Activated T-cell treated with anti-CD3 and anti-CD28 coated beads, Interleukin-2, amount 50 U/mL, for 4 hours (primary cell): ENCODE measurements at regions not wholly inside any gene's neighbourhood (a gene's known extent, or its start where the extent isn't known, plus 50 kb on each side); places are given as distances from the start of the nearest gene placed in this dataset.

ENCODE experiments used
- ATAC-seq, 2 donors: fragments of 200-7000 bp; cut with Tn5 transposase; one replicate each; pipeline ENCODE4 v1.10.0; 2021
- DNase-seq: peaks from one replicate; pipeline ENCODE4 v3.0.0-alpha.2; 2020
- H3K27me3 Mint-ChIP-seq: one replicate; pipeline ENCODE4 v1.8.0; 2021; ENCODE audit warnings: low read depth, mixed read lengths
- H3K36me3 Mint-ChIP-seq: one replicate; pipeline ENCODE4 v1.8.0; 2022; ENCODE audit warnings: mixed read lengths; ENCODE audit not compliant: insufficient read depth
- H3K4me1 Mint-ChIP-seq: one replicate; pipeline ENCODE4 v1.8.0; 2021; ENCODE audit warnings: low read depth, mixed read lengths
- H3K4me3 Mint-ChIP-seq: one replicate; pipeline ENCODE4 v1.8.0; 2021; ENCODE audit warnings: mild to moderate bottlenecking, moderate library complexity, mixed read lengths
- H3K9me3 Mint-ChIP-seq: one replicate; pipeline ENCODE4 v1.8.0; 2021; ENCODE audit warnings: mixed read lengths

GRCh38 chr4:96097040-96097607 is 257.2 kb downstream of the PDHA2 start:
- Mint-ChIP-seq H3K4me1 (no peaks in the 10 kb centered on the region), H3K9me3 (peaks cover 7% of the 10 kb centered on the region), H3K27me3 (no peaks in the 10 kb centered on the region), H3K4me3 (no peak overlapping the region), H3K36me3 (no peaks in the 10 kb centered on the region)
- ATAC-seq = no peak
- DNase-seq = no peak

- no peaks in the 10 kb centered on the region for H3K36me3 Mint-ChIP-seq
- no peaks in the 10 kb centered on the region for H3K27me3 Mint-ChIP-seq
- H3K9me3 Mint-ChIP-seq = peaks cover 7% of the 10 kb centered on the region
- DNase-seq = no peak
- H3K4me3 Mint-ChIP-seq = no peak overlapping the region
- no peaks in the 10 kb centered on the region for H3K4me1 Mint-ChIP-seq
- no peak for ATAC-seq
Observed at GRCh38 chr4:96097693-96098092, 257.8 kb downstream of the PDHA2 start.

- no peak for ATAC-seq
- no peak for DNase-seq
- H3K9me3 Mint-ChIP-seq = peaks cover 9% of the 10 kb centered on the region
- no peaks in the 10 kb centered on the region for H3K36me3 Mint-ChIP-seq
- H3K27me3 Mint-ChIP-seq = no peaks in the 10 kb centered on the region
- no peaks in the 10 kb centered on the region for H3K4me1 Mint-ChIP-seq
- no peak overlapping the region for H3K4me3 Mint-ChIP-seq
Observed at GRCh38 chr4:96099031-96099430, 259.1 kb downstream of the PDHA2 start.

GRCh38 chr4:96102541-96103026 is 262.7 kb downstream of the PDHA2 start:
- DNase-seq (no peak), ATAC-seq (no peak)
- Mint-ChIP-seq H3K36me3 (no peaks in the 10 kb centered on the region), H3K9me3 (peaks cover 14% of the 10 kb centered on the region), H3K4me1 (no peaks in the 10 kb centered on the region), H3K4me3 (no peak overlapping the region), H3K27me3 (no peaks in the 10 kb centered on the region)

- no peaks in the 10 kb centered on the region for H3K36me3 Mint-ChIP-seq
- peaks cover 19% of the 10 kb centered on the region for H3K9me3 Mint-ChIP-seq
- no peak overlapping the region for H3K4me3 Mint-ChIP-seq
- no peak for ATAC-seq
- no peaks in the 10 kb centered on the region for H3K27me3 Mint-ChIP-seq
- no peak for DNase-seq
- H3K4me1 Mint-ChIP-seq = no peaks in the 10 kb centered on the region
Observed at GRCh38 chr4:96103086-96103485, 263.2 kb downstream of the PDHA2 start.

- Mint-ChIP-seq H3K27me3 (no peaks in the 10 kb centered on the region), H3K4me3 (no peak overlapping the region), H3K36me3 (no peaks in the 10 kb centered on the region), H3K9me3 (peaks cover 20% of the 10 kb centered on the region), H3K4me1 (no peaks in the 10 kb centered on the region)
- DNase-seq (no peak), ATAC-seq (no peak)
Observed at GRCh38 chr4:96108146-96108545, 268.3 kb downstream of the PDHA2 start.

GRCh38 chr4:96112631-96113030 is 272.7 kb downstream of the PDHA2 start:
- H3K4me3 Mint-ChIP-seq = no peak overlapping the region
- ATAC-seq (no peak), DNase-seq (no peak)
- H3K9me3 Mint-ChIP-seq = peaks cover 17% of the 10 kb centered on the region
- H3K27me3 Mint-ChIP-seq = no peaks in the 10 kb centered on the region
- no peaks in the 10 kb centered on the region for H3K36me3 Mint-ChIP-seq
- H3K4me1 Mint-ChIP-seq = no peaks in the 10 kb centered on the region

- DNase-seq (no peak), ATAC-seq (no peak)
- Mint-ChIP-seq H3K9me3 (peaks cover 15% of the 10 kb centered on the region), H3K4me1 (no peaks in the 10 kb centered on the region), H3K4me3 (no peak overlapping the region), H3K27me3 (no peaks in the 10 kb centered on the region), H3K36me3 (no peaks in the 10 kb centered on the region)
Observed at GRCh38 chr4:96120206-96120605, 280.3 kb downstream of the PDHA2 start.

- ATAC-seq (no peak), DNase-seq (no peak)
- H3K36me3 Mint-ChIP-seq = no peaks in the 10 kb centered on the region
- peaks cover 16% of the 10 kb centered on the region for H3K9me3 Mint-ChIP-seq
- H3K4me1 Mint-ChIP-seq = no peaks in the 10 kb centered on the region
- no peak overlapping the region for H3K4me3 Mint-ChIP-seq
- H3K27me3 Mint-ChIP-seq = no peaks in the 10 kb centered on the region
Observed at GRCh38 chr4:96126227-96126626, 286.3 kb downstream of the PDHA2 start.

GRCh38 chr4:96131186-96131585 is 291.3 kb downstream of the PDHA2 start:
- Mint-ChIP-seq H3K9me3 (peaks cover 4% of the 10 kb centered on the region), H3K27me3 (no peaks in the 10 kb centered on the region), H3K4me1 (no peaks in the 10 kb centered on the region), H3K36me3 (no peaks in the 10 kb centered on the region), H3K4me3 (no peak overlapping the region)
- ATAC-seq (no peak), DNase-seq (no peak)

- Mint-ChIP-seq H3K4me1 (no peaks in the 10 kb centered on the region), H3K27me3 (no peaks in the 10 kb centered on the region), H3K9me3 (no peaks in the 10 kb centered on the region), H3K4me3 (no peak overlapping the region), H3K36me3 (no peaks in the 10 kb centered on the region)
- DNase-seq (no peak), ATAC-seq (no peak)
Observed at GRCh38 chr4:96134806-96135205, 294.9 kb downstream of the PDHA2 start.

GRCh38 chr4:96136056-96136455 is 296.2 kb downstream of the PDHA2 start:
- no peak overlapping the region for H3K4me3 Mint-ChIP-seq
- no peaks in the 10 kb centered on the region for H3K36me3 Mint-ChIP-seq
- ATAC-seq (no peak), DNase-seq (no peak)
- no peaks in the 10 kb centered on the region for H3K27me3 Mint-ChIP-seq
- no peaks in the 10 kb centered on the region for H3K9me3 Mint-ChIP-seq
- H3K4me1 Mint-ChIP-seq = no peaks in the 10 kb centered on the region

GRCh38 chr4:96139251-96139929 is 299.5 kb downstream of the PDHA2 start:
- H3K4me3 Mint-ChIP-seq = no peak overlapping the region
- no peaks in the 10 kb centered on the region for H3K4me1 Mint-ChIP-seq
- H3K27me3 Mint-ChIP-seq = no peaks in the 10 kb centered on the region
- ATAC-seq (no peak), DNase-seq (no peak)
- H3K36me3 Mint-ChIP-seq = no peaks in the 10 kb centered on the region
- peaks cover 4% of the 10 kb centered on the region for H3K9me3 Mint-ChIP-seq

GRCh38 chr4:96145601-96146000 is 305.7 kb downstream of the PDHA2 start:
- Mint-ChIP-seq H3K9me3 (peaks cover 4% of the 10 kb centered on the region), H3K36me3 (no peaks in the 10 kb centered on the region), H3K4me1 (no peaks in the 10 kb centered on the region), H3K27me3 (no peaks in the 10 kb centered on the region), H3K4me3 (no peak overlapping the region)
- DNase-seq (no peak), ATAC-seq (no peak)

- no peak overlapping the region for H3K4me3 Mint-ChIP-seq
- no peaks in the 10 kb centered on the region for H3K27me3 Mint-ChIP-seq
- H3K36me3 Mint-ChIP-seq = no peaks in the 10 kb centered on the region
- H3K4me1 Mint-ChIP-seq = no peaks in the 10 kb centered on the region
- no peak for DNase-seq
- peaks cover 4% of the 10 kb centered on the region for H3K9me3 Mint-ChIP-seq
- ATAC-seq = no peak
Observed at GRCh38 chr4:96146686-96147085, 306.8 kb downstream of the PDHA2 start.
